Tibial nerve (tissue), 4 donors: ENCODE measurements at regions not wholly inside any gene's neighbourhood (a gene's known extent, or its start where the extent isn't known, plus 50 kb on each side); places are given as distances from the start of the nearest gene placed in this dataset.
"Not testable (repeated sequence)": the region's sequence is repeated elsewhere in the genome, so short reads cannot be mapped to it uniquely, and the experiment has no call there.

Experiments
- DNase-seq, 2 donors: peaks; one replicate each; pipeline ENCODE4 v3.0.0-alpha.2; 2019; ENCODE audit warnings: low spot score in 2 of 2
- H3K27ac ChIP-seq, 4 donors: fragments of 200-600 bp; sonication (generic) in 3 of 4; one replicate each; pipeline ENCODE4 v1.5.1; 2017 to 2019; ENCODE audit warnings: mild to moderate bottlenecking in 1 of 4
- H3K27me3 ChIP-seq, 2 donors: fragments of 200-600 bp; sonication (generic) in 1 of 2; one replicate each; pipeline versions ENCODE4 v1.5.1 to v1.6.0; 2017 to 2019
- H3K36me3 ChIP-seq, 3 donors: fragments of 200-600 bp; sonication (generic); one replicate each; pipeline ENCODE4 v1.5.1; 2018 to 2019
- H3K4me1 ChIP-seq, 4 donors: fragments of 200-600 bp; sonication (generic) in 3 of 4; one replicate each; pipeline ENCODE4 v1.5.1; 2017 to 2019
- H3K4me3 ChIP-seq, 4 donors: fragments of 200-600 bp; sonication (generic) in 3 of 4; one replicate each; pipeline ENCODE4 v1.5.1; 2017 to 2019; ENCODE audit warnings: mild to moderate bottlenecking in 1 of 4, moderate library complexity in 1 of 4
- H3K9me3 ChIP-seq, 4 donors: fragments of 200-600 bp; sonication (generic) in 3 of 4; one replicate each; pipeline ENCODE4 v1.5.1; 2017 to 2019
- EP300 ChIP-seq, 2 donors: sonication (generic); formaldehyde crosslinking; IDR thresholded peaks; one replicate each; pipeline ENCODE4 v1.6.1; 2017; ENCODE audit warnings: antibody characterized with exemption in 2 of 2, mild to moderate bottlenecking in 1 of 2
- POLR2A ChIP-seq, 2 donors: fragments of 450-650 bp; IDR thresholded peaks; one replicate each; pipeline ENCODE4 v1.6.1; 2017; ENCODE audit warnings: antibody characterized with exemption in 2 of 2, mild to moderate bottlenecking in 2 of 2, moderate library complexity in 2 of 2
- WGBS, 2 donors: methylation state at CpG; one replicate each; pipeline ENCODE4 v1.1.5; 2018; 5-methylcytosine and 5-hydroxymethylcytosine counted together
- TF ChIP-seq, protein P1 (sequence below), 5 experiments: fragments of 200-600 bp in 3 of 5; fragments of 450-650 bp in 2 of 5; sonication (generic) in 3 of 5; IDR thresholded peaks; one replicate each; pipeline ENCODE4 v1.5.1; 2016 to 2019; ENCODE audit warnings: antibody characterized with exemption in 5 of 5, mild to moderate bottlenecking in 3 of 5, moderate library complexity in 2 of 5

DNA sequence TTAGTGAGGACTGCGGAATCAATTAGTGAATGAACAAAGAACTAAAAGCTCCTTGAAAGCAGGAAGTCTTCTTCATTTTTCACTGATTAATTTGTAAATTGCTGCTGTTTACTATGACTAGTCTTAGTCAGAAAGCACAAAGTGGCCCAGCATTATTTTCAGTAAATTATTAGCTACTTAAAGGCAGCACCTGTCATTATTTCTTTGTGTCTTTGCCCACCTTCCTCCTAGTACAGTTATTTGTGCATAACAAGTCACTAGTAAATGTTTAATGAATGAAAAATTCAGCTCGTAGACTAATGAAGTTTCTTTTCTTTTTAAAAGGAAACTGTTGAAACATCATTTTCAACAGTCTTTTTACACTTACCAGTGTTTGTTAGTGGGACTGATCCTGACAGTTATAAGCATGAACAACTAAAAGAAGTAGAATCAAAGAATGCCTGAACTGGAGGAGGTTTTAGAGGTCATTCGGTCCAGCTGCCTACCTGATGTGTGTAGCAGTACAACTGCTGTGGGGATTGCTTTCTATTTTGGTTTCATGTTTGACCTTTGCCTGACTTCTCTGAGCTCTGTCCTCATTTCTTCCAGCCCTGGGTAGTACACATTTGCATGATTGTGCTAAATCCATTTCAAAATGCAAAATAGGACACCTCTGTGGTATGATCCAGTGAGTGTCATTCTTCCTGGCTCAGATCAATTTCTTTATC, 140.0 kb upstream of the PHYHIPL start:
- TF ChIP-seq EP300 (IDR thresholded peaks at IDR 0.05) (no peak), POLR2A (IDR thresholded peaks at IDR 0.05) (no peak)
- TF ChIP-seq, protein P1, sequence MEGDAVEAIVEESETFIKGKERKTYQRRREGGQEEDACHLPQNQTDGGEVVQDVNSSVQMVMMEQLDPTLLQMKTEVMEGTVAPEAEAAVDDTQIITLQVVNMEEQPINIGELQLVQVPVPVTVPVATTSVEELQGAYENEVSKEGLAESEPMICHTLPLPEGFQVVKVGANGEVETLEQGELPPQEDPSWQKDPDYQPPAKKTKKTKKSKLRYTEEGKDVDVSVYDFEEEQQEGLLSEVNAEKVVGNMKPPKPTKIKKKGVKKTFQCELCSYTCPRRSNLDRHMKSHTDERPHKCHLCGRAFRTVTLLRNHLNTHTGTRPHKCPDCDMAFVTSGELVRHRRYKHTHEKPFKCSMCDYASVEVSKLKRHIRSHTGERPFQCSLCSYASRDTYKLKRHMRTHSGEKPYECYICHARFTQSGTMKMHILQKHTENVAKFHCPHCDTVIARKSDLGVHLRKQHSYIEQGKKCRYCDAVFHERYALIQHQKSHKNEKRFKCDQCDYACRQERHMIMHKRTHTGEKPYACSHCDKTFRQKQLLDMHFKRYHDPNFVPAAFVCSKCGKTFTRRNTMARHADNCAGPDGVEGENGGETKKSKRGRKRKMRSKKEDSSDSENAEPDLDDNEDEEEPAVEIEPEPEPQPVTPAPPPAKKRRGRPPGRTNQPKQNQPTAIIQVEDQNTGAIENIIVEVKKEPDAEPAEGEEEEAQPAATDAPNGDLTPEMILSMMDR (IDR thresholded peaks at IDR 0.05), result no peak

DNA sequence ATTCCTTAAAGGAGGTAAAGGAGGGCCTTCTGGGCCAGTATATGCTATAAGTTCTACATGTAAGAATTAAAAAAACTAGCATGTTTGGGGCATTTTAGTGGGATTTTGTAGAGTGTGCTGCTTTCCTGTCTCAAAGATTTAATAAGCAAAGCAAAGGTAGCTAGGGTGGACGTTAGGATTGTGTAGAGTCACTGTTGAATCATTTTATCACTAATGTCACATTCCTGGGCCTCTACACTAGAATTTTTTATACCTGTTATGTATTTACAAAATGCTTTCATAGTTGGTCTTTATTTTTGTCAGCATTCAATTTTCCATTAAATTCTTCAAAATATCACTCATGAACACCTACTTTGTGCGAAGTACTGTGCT, 139.4 kb upstream of the PHYHIPL start:
- H3K4me1 ChIP-seq, result no peaks in the 10 kb centered on the region
- H3K9me3 ChIP-seq, result no peaks in the 10 kb centered on the region
- TF ChIP-seq, protein P1 (IDR thresholded peaks at IDR 0.05), result no peak
- no peak for TF ChIP-seq POLR2A (IDR thresholded peaks at IDR 0.05)
- no peak for TF ChIP-seq EP300 (IDR thresholded peaks at IDR 0.05)
- WGBS, 2 donors, result 82 to 89% methylated on average over 2 of the region's 2 CpGs
- no peak overlapping the region for H3K4me3 ChIP-seq
- no peaks in the 10 kb centered on the region for H3K27me3 ChIP-seq
- H3K36me3 ChIP-seq, result no peaks in the 10 kb centered on the region
- H3K27ac ChIP-seq, result no peak overlapping the region
- no peak for DNase-seq

More for the DNA sequence above, 140.0 kb upstream of the PHYHIPL start:
- Histone ChIP-seq H3K36me3 (no peaks in the 10 kb centered on the region), H3K4me3 (no peak overlapping the region), H3K4me1 (no peaks in the 10 kb centered on the region), H3K9me3 (no peaks in the 10 kb centered on the region), H3K27ac (no peak overlapping the region), H3K27me3 (no peaks in the 10 kb centered on the region)
- DNase-seq, result no peak
- WGBS, 2 donors, result 79 to 85% methylated on average over 3 of the region's 3 CpGs

DNA sequence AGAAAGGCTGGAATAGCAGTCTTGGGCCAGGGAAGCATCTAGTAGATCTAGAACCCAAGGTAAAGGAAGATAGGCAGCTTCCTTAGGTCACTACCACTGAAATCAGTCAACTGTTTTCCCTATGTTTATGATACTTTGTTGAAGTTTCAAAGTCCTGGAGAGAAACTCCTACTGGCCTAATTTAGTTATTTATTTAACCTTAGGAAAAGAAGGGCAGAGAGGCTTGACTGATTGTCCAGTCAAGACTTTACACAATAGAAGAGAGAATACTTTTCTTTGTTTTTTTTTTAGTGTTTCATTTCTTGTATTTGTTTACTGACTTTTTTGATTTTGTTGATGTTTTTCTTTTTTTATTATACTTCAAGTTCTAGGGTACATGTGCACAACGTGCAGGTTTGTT, 138.9 kb upstream of the PHYHIPL start:
- H3K4me3 ChIP-seq, result no peak overlapping the region
- H3K4me1 ChIP-seq, result no peaks in the 10 kb centered on the region
- WGBS, 2 donors, result 93 to 100% methylated on average over 1 of the region's 1 CpG
- DNase-seq, result no peak
- H3K9me3 ChIP-seq, result no peaks in the 10 kb centered on the region
- H3K27ac ChIP-seq, result no peak overlapping the region
- TF ChIP-seq, protein P1 (IDR thresholded peaks at IDR 0.05), result no peak
- TF ChIP-seq EP300 (IDR thresholded peaks at IDR 0.05) (no peak), POLR2A (IDR thresholded peaks at IDR 0.05) (no peak)
- no peaks in the 10 kb centered on the region for H3K27me3 ChIP-seq
- no peaks in the 10 kb centered on the region for H3K36me3 ChIP-seq

DNA sequence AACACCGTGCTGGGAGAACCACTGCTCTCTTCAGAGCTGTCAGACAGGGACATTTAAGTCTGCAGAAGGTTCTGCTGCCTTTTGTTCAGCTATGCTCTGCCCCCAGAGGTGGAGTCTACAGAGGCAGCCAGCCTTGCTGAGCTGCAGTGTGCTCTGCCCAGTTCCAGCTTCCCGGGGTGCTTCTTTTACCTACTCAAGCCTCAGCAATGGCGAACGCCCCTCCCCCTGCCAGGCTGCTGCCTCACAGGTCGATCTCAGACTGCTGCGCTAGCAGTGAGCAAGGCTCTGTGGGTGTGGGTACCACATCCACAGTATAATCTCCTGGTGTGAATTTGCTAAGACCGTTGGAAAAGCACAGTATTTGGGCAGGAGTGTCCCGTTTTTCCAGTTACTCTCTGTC, 133.1 kb upstream of the PHYHIPL start:
- not testable (repeated sequence) for H3K36me3 ChIP-seq, H3K27me3 ChIP-seq, H3K4me3 ChIP-seq, H3K9me3 ChIP-seq, H3K4me1 ChIP-seq, DNase-seq, H3K27ac ChIP-seq
- 76 to 77% methylated on average over 7 to 8 of the region's 8 CpGs for WGBS, 2 donors

DNA sequence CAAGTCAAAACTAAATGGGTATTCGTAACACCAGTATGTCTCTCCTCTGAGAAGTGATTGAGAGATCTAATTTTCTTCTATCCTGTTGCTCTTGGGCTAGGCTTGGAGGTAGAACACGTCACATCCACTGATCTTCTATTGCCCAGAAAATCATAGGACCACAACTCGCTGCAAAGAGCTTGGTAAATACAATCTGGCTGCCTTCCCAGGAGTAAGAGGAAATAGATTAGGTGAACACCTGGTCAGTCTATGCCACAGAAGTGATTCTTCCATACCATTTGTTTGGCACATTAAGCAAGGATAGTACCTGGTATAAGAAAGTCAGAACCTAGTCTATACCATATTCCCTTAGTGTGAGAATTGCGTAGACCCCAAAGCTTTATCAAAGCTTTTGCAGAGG, 129.3 kb upstream of the PHYHIPL start:
- TF ChIP-seq, protein P1 (IDR thresholded peaks at IDR 0.05), result no peak
- TF ChIP-seq POLR2A (IDR thresholded peaks at IDR 0.05) (no peak), EP300 (IDR thresholded peaks at IDR 0.05) (no peak)
- H3K27ac ChIP-seq, result no peak overlapping the region
- WGBS, 2 donors, result 86 to 91% methylated on average over 4 of the region's 4 CpGs
- no peaks in the 10 kb centered on the region for H3K27me3 ChIP-seq
- H3K4me1 ChIP-seq, result no peaks in the 10 kb centered on the region
- peaks cover 0 to 11% (median 0%) of the 10 kb centered on the region in 4 donors for H3K9me3 ChIP-seq
- H3K36me3 ChIP-seq, result no peaks in the 10 kb centered on the region
- H3K4me3 ChIP-seq, result no peak overlapping the region
- no peak for DNase-seq
